ENCODE measurements at regions not wholly inside any gene's neighbourhood (a gene's known extent, or its start where the extent isn't known, plus 50 kb on each side); places are given as distances from the start of the nearest gene placed in this dataset.

DNA sequence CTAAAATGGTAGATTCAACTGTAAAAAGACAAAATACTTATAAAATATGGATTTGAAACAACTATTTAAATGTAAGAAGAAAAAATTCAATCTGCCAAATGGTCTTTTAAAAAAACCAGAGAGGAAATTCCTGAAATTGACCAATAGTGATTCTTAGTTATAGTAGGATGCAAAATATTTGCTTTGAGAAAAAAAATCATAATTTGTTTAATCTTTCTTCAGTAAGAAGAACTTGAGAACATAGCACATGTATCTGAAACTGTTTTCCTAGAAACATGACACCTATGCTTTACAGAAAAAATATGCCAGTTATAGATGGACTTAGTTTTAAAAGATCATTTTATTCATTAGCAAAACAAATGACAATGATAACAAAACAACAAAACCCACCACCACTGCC lies 186.9 kb upstream of the CD180 start:
- DNase-seq: no peak

DNA sequence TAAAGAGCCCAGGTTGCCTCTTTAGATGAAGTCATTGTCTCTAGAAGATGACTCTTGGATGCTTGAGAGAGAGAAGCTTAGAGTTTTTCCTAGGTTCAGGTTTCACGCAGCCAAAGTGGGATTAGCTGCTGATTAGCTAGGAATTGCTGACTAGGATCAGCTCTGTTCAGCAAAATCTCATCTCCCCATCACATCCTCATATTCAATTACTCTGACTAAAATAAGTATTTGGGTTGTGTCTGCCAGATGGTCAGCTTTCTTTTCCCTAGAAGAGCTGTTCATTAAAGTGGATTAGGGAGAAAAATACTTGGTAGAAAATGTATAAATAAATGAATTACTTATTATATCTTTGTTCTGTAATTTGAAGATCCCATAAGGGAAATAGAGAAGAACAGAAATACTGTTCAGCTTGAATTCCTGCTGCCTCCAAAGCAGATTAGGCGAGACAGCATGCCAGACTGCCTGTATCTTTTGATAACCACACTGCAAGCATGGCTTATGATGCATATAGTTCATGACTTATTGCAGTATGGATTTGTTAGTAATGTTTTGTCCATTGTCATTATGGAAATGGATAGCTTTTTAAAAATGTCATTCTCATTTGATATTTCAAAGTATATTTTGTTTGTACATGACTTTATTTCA lies 184.8 kb upstream of the CD180 start:
- no peak for DNase-seq

DNA sequence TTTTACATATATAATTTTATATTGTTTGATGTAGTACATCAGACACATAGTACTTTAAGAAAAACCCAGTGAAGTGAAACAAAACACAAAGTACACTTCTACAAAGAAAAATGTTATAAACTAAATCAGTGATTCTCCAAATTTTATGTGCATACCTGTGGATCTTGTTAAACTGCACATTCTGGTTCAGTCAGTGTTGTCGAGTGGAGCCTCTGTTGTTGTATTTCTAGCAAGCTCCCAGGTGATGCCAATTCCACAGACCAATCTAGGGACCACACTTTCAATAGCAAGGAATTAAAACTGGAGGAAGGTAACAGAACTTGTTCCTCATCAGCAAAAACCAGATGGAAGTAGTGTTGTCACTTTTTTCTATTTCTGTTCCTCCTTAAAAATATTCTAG lies 183.8 kb upstream of the CD180 start:
- DNase-seq: peak in 1 of 3 experiments; percentile 10

DNA sequence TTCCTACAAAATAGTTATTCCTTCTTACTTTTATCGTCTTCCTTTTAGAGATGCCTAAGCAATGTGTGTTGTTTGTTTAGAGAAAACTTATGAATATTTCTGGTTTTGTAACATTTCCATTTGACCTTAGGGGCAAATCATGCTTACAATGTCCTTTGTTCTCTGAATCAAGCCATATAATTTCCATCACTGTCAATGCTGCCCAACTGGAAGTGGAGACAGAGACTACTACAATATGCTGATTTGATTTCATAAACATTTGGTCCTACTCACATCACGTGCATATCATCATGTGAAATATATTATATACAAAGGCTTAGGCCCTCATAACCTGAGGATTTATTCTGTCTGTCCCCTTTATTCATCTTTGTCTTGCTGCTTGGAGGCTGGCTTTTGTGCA lies 183.2 kb upstream of the CD180 start:
- no peak for DNase-seq

DNA sequence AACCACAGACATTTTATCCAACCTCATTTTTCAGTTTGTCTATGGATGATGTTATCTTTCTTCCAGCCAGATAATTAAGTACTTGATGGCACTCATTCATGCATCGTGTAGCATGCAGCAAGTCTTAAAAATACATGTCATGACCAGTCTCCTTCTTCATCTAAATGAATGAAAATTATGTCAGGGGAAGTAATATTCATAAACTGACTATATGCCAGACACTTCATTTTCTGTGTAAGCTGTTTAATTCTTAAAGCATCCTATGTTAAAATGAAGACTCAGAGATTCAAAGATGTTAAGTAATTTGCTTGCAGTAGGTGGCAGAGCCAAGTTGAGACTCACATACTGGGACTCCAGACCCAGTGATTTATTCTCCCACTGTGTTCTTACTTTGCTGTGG lies 181.7 kb upstream of the CD180 start:
- peak in 2 of 3 experiments; percentile 19 to 74 for DNase-seq

DNA sequence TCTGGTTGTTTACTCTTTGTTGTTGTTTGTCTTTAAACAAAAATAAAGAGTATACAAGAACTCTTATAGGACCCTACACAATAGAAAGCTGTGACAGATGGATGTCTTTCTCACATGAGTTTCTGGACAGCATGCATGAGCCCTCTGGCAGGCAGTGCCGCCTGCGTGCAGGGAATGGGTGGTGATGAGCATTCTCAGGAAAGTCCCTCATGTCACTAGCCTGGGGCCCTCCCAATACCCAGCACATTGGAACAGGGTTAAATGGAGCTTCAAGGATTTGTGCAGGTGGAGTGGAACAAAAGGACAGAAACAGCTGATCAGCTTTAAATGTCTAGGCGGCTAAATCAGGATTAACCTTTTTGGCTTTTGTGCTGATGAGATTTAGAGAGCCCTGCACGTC lies 181.0 kb upstream of the CD180 start:
- peak in 2 of 3 experiments; percentile 10 to 78 for DNase-seq

DNA sequence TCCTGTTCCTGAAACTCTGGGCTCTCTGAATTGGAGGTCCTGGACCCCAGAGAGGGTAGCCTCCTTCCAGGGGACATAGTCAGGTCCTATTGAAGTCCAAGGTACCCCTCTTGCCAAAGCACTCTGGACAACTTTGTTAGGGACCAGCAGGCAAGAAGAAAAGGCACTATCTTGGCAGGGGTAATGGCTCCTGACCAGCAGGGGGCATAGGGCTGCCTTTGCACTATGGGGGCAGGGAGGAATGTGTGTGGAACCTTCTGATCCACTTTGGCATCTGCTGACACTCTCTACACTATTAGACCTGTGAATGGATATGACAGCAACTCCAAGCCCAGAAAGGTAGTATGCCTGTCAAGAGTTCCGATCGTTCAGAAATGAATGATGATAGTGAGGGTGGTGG lies 179.0 kb upstream of the CD180 start:
- DNase-seq: no peak

DNA sequence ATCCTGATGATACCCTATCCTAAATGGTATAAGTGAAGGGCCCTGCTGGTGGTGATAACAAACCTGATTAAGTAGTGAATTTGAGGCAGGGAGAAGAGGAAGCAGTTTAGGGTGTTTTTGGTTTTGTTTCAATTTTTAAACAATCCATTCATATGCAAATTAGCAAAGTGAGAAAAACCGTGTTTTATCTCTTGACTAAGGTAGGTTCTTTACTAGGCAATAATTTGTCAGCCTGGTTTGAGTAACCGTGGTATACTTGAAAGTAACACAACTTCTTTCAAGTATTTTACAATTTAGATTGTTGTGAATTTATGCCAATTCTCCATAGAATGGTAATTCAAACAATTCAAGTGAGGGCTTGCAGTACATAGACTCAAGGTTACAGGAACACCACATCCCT lies 177.8 kb upstream of the CD180 start:
- DNase-seq: no peak

DNA sequence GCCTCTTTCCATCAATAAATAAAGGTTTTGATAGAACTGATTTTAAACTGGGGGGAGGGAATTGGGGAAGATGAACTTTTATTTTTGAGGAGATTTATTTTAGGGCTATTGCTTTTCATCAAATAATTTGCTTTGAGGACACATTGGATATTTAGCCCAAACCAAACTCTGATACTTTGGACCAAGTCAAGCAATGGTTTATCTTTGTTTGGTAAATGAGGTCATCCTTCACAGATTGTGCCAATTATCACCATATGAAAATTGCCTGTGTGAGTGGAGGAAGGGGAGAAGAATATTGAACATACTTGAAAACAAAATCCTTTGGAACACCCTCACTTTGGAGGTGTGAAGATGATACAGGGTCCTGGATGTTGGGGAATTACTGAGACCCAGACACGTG lies 176.9 kb upstream of the CD180 start:
- no peak for DNase-seq

DNA sequence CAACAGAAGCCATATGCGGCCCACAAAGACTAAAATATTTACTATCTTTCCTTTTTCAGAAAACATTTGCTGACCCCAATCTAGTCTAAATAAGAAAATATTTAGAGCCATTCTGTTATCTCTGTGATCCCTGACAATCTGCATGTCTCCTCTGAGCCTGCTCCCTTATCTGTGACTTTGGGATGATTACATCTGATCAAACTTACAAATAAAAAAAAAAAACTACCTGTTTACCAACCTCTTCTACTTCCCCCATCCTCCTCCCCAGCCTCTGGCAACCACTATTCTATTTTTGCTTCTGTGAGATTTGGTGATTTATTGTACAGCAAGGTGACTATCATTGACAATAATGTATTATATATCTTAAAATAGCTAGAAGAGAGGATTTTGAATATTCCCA lies 176.3 kb upstream of the CD180 start:
- no peak for DNase-seq

DNA sequence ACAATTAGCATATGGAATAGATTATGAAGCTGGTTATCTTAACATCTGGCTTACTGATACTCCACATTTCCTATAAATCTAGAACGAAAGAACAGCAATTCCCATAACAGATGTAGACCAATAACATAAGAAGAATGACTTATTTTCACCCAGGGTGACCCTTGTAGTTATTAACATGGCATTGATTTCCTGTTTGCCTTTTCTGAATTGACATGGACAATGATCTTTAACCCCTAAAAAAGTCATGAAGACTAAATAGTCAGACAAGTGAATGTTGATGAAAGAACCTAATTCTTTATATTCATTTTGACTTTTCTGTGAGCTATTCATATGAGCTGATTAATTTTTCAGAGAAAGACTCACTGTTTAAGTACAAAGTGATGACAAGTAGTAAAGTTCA lies 175.3 kb upstream of the CD180 start:
- DNase-seq: no peak

DNA sequence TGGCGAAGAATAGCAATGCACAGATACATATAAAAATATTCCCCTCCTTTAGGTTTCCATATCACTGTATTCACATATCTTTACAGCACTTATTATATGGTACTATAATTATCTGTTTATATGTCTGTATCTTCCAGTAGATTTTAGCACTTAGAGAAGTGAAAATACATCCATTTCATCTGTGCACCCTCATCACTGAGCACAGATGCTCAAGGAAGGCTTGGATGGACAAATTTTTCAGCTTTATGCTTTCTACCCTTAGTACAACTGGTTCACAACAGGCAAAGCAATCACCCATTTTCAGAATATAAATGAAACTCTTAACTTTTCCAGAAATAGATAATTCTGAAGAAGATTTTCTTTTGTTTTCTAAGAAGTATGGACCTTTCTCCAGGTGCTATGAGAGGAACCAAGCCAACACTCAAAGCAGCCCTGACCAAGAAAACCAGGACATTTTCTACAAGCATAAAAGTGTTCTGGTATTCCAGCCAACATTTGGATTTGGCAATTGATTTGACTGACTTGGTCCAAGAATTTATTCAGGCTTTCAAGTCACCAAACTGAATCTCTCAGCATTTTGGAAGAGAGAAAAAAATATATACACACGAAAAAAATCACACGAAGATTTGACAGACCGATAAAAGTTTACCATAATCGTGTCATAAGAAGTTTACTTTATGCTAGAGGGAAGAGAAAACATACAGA lies 170.2 kb upstream of the CD180 start:
- no peak for DNase-seq

DNA sequence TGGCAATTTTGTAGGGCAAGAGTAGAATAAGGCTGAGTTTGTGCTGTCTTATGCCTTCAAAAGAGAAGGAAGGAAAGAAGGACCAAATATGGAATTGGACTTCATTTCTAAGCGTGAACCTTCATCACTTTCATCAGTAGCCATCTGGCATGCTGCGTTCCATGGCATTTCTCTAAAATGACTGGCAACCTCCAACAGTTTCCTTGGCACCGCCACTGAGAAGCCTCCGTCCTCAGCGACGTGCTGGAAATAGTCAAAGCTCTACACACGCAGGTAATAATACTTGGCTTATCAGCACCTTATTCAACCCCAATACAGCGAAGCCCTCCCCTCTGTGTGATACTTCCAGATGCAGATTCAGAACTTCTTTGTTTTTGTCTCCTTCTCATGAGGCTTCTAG lies 169.7 kb upstream of the CD180 start:
- DNase-seq: no peak

DNA sequence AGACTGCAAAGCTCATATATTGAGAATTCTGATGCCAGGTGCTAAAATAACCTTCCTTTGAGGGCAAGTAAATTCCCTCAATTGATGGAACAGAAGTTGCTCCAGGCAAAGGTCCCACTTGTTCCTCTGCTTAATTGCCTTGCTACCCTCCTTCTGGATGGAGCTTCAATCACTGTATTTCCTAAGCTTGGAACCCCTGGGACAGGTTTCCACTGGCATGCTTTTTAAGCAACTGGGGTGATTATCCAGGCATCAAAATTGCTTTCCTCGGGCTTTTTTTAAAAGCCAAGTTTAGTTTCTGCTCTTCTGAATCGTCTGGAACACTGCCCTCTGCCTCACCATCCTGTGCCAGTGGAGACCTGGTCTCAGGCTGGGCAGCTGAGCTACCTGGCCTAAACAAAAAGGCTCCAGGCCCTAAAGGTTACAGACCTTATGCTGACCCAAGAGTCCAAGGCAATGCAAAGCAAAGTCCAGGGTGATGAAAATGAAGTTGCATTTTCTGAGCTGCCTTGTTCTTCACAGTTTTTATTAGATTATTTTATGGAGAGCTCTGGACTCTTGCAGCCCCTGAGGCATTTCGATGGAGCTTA lies 167.9 kb upstream of the CD180 start:
- no peak for DNase-seq

DNA sequence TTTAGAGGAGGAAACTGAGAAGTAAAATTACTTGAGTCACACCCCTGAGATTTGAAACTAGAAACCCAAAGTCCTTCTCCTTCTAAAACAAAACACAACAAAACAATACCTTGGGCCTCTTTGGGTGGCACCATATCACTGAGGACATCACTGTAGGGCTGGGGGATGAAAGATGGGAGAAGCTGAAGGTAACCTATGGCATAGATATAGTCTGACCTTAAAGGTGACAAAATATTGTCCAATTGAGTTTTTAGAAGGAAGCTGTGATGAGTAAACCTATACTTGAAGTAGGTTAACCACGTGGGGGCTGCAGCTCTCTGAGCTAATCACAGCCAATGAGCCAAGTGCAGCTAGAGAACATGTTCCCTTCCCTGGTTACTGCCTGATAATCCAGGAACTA lies 167.4 kb upstream of the CD180 start:
- no peak for DNase-seq

DNA sequence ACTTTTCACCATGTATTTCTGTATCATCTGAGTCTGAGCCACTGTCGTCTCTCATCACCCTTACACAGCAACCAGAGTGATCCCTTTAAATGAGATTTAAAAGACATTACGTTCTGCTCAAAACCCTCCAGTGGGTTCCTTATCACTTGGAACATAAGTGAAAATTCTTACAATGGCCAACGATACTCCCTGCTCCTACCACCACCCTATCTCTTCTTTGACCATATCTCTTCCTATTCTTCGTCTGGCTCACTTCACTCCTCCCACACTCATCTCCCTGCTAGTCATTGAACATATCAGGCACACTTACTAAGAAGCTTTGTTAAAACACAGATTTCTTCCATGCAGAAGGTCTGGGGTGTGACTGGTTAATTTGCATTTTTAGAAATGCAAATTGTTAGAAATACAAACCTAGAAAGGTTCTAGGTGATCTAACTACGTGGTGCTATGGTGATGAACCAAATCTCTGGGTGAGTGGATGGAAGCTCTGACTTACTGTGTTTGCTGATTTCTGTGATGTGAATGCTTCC lies 166.6 kb upstream of the CD180 start:
- DNase-seq: no peak

DNA sequence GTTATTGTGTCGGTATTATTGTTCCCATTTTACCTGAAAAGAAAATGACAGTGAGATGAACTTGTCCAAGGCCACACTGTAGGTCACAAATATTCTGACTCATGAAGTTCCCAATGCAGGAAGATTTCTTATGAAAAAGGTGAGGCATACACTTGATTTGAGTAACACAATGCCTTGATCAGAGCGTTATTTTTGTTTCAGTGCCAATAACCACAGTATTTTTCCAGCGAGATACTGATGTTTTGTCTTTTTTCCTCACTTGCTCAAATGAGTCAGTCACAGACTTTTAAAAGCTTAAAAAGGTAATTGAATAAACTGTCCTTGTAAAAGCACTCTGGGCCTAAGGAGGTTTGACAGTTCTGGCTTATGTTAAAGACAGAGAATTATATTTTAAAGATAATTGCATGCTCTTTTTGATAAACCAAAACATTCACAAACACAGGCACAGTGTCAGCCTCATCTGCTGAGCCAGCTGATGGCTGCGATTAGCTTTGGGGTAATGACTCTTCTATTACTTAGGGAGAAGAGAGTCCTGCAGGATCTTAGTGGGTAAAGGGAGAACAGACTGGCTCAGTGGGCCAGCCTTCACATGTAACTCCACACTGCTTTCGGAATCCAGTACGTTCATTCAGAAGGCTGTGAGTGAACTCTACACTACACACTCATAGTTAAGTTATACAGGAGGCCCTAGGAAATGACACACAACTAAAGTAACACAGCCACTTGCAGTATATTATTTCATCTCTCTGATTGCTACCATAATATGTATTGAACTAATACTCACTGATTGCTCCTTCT lies 165.5 kb upstream of the CD180 start:
- no peak for DNase-seq

DNA sequence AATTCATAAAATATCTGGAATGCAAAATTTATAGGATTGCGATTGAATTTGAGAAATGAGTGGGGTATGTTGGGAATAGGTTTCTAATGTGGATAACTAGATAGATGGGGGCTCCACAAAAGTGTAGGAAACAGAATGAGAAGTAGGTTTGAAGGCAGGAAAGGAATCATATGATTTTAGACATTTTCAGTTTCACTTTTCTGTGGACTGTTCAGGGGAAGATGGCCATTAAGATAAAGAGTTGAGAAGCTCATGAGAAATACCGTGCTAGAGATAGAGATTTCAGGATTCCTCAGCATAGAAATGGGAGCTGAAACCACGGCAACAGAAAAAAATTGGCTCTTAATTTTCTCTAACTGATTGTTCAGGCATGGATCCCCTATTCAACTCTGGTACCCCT lies 163.4 kb upstream of the CD180 start:
- DNase-seq: no peak

DNA sequence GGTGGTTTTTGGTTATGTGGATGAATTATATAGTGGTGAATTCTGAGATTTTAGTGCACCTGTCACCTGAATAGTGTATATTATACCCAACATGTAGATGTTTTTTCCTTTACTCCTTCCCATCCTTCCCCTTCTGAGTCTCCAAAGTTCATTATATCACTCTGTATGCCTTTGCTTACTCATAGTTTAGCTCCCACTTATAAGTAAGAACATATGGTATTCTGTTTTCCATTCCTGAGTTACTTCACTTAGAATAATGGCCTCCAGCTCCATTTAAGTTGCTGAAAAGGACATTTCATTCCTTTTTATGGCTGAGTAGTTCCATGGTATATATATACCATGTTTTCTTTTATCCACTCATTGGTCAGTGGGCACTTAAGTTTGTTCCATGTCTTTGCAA lies 161.6 kb upstream of the CD180 start:
- DNase-seq: no peak

DNA sequence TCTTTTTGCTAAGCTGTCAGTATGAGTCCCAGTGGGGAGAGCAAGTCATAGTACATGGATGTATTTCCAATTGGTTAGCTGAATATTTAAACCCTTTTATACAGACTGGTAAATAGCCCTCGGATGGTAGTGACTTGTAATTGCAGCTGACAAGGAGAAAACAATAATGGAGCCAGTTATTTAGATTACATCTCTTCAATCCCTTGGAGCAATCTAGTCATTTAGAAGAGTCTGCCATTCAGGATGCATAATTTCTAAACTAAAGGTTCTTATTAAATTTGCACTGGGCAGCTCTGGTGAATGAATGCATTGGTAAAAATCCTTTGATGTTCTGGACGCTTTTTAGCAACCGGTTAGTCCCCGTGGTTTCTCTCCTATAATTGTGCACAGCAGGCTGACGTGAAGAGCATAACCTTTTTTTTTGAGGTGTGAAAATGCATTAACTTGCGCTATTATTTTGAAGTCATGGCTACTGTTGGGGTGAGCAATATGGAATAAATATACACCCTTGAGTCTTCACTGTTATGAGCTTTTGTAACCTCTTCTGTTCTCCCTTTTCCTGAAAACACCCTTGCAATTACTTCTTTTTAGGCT lies 158.6 kb upstream of the CD180 start:
- peak in 1 of 3 experiments; percentile 27 for DNase-seq

DNA sequence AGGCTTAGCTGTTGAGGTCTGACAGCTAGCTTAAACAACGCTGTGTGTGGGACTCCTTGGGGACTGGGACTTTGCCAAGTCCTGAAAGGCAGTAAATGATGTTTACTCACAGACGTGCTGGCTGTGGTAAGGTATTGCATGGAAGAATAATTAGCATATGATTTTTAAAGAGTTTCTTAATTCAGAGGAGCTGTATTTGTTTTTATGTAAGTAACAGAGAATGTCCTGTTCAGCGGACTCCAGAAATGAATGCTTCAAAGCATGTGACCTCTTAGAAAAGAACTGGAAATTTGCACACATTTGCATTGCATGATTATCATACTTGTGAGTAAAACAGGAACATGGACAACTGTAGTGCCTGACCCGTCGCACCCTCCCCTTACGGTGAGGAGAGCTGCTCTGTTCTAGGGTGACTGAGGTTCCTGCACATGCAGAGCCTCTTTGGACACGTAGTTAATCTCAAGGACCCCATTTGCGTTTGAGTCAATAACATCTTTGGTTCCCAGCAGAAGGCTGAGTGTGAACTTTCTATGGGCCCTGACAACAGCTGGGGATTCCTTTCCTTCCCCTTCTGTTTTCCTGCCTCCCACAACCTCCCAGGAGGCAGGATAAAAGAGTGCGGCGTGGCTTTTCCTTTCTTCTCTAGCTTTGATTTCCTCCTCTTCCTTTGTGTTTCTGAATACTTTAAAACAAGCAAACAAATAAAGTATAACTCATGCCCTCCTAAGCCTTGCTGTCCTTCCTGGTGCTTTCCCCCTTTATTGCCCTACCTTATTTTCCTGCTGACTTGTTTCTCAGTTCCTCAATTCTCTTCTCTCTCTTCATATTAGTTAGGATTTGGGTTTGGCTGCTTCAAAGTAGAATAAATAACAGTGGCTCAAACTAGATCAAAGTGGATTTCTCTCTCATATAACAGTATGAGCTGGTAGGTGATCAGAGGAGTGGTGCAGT lies 157.2 kb upstream of the CD180 start:
- DNase-seq: peak in 2 of 3 experiments; percentile 30 to 62
